GM19452 (cell line): ENCODE measurements at regions not wholly inside any gene's neighbourhood (a gene's known extent, or its start where the extent isn't known, plus 50 kb on each side); places are given as distances from the start of the nearest gene placed in this dataset.
"Not testable (repeated sequence)": the region's sequence is repeated elsewhere in the genome, so short reads cannot be mapped to it uniquely, and the experiment has no call there.

Source experiments
- ATAC-seq: cut with Tn5 transposase; IDR thresholded peaks from one replicate; pipeline ENCODE4 v1.9.1; 2021; ENCODE audit not compliant: unreplicated experiment

GRCh38 chrX:65331371-65331770 lies 203.2 kb downstream of the LAS1L start:
- ATAC-seq, result no peak

GRCh38 chrX:65300104-65300809 lies 234.3 kb downstream of the LAS1L start:
- no peak for ATAC-seq

- not testable (repeated sequence) for ATAC-seq
These were observed 251.7 kb downstream of the LAS1L start for GRCh38 chrX:65282905-65283304.

- no peak for ATAC-seq
These were observed 261.4 kb downstream of the LAS1L start for GRCh38 chrX:65273152-65273551.

GRCh38 chrX:65266482-65266881 lies 268.1 kb downstream of the LAS1L start:
- no peak for ATAC-seq

- no peak for ATAC-seq
These were observed 277.6 kb upstream of the ZC4H2 start for GRCh38 chrX:65253817-65254216.

- ATAC-seq, result no peak
These were observed 264.9 kb upstream of the ZC4H2 start for GRCh38 chrX:65241059-65241721.

GRCh38 chrX:65203545-65203944 lies 227.3 kb upstream of the ZC4H2 start:
- no peak for ATAC-seq

GRCh38 chrX:65196758-65197360 lies 220.6 kb upstream of the ZC4H2 start:
- ATAC-seq, result no peak

- ATAC-seq, result no peak
These were observed 219.4 kb upstream of the ZC4H2 start for GRCh38 chrX:65195621-65196020.

GRCh38 chrX:65194547-65194946 lies 218.3 kb upstream of the ZC4H2 start:
- ATAC-seq, result no peak

GRCh38 chrX:65163325-65163724 lies 187.1 kb upstream of the ZC4H2 start:
- ATAC-seq, result not testable (repeated sequence)

- ATAC-seq, result no peak
These were observed 172.0 kb upstream of the ZC4H2 start for GRCh38 chrX:65148232-65148631.

GRCh38 chrX:65136424-65136823 lies 160.2 kb upstream of the ZC4H2 start:
- ATAC-seq, result no peak

GRCh38 chrX:65127842-65128241 lies 151.6 kb upstream of the ZC4H2 start:
- no peak for ATAC-seq

- no peak for ATAC-seq
These were observed 122.6 kb upstream of the ZC4H2 start for GRCh38 chrX:65098851-65099250.

GRCh38 chrX:65093658-65094057 lies 117.4 kb upstream of the ZC4H2 start:
- no peak for ATAC-seq

GRCh38 chrX:65073233-65073632 lies 97.0 kb upstream of the ZC4H2 start:
- ATAC-seq, result no peak

GRCh38 chrX:65072590-65072989 lies 96.3 kb upstream of the ZC4H2 start:
- ATAC-seq, result no peak

- not testable (repeated sequence) for ATAC-seq
These were observed 82.4 kb upstream of the ZC4H2 start for GRCh38 chrX:65058626-65059025.

GRCh38 chrX:65045001-65045400 lies 68.8 kb upstream of the ZC4H2 start:
- no peak for ATAC-seq

GRCh38 chrX:65035446-65035770 lies 59.2 kb upstream of the ZC4H2 start:
- ATAC-seq, result peak; percentile 21
